ENCODE measurements at regions not wholly inside any gene's neighbourhood (a gene's known extent, or its start where the extent isn't known, plus 50 kb on each side); places are given as distances from the start of the nearest gene placed in this dataset.
A peak's percentile ranks its signal among the peaks of the same experiment; 100 is the strongest.

GRCh38 chr13:109336730-109337129, 449.7 kb downstream of the IRS2 start:
- Histone ChIP-seq H3K36me3 (ENCODE audit: control insufficient read depth in 1 of 2, insufficient read depth in 2 of 2, low read length in 2 of 2) (no peaks in the 10 kb centered on the region), H3K27ac (ENCODE audit: low read depth, low read length) (no peak overlapping the region), H3K9ac (ENCODE audit: low read length) (no peak overlapping the region), H2AFZ (ENCODE audit: low read depth, low read length, poor library complexity, severe bottlenecking) (peak overlapping the region; percentile 50), H3K9me2 (ENCODE audit: insufficient read depth) (0 out of 2 replicates have a peak, but pooled peaks cover 3% of the 10 kb centered on the region), H3K27me3 (ENCODE audit: insufficient read depth, low read length) (no peaks in the 10 kb centered on the region), H4K20me1 (ENCODE audit: insufficient read depth) (no peaks in the 10 kb centered on the region), H3K4me3 (replicated peaks in 1 of 2; ENCODE audit: low read depth in 1 of 2, low read length in 2 of 2) (no peak overlapping the region), H3K9me3 (ENCODE audit: control insufficient read depth in 1 of 2, insufficient read depth in 1 of 2, low read depth in 1 of 2, low read length in 2 of 2) (no peaks in the 10 kb centered on the region), H3K79me2 (ENCODE audit: insufficient read depth, low read length) (no peaks in the 10 kb centered on the region), H3K4me2 (ENCODE audit: low read length) (no peak overlapping the region), H3K4me1 (ENCODE audit: control insufficient read depth in 1 of 2, insufficient read depth in 2 of 2, low read length in 2 of 2) (peaks cover 0 to 7% of the 10 kb centered on the region in 2 experiments; a peak in 1 of 4 replicates)
- no TSS peak for BruUV-seq (replicated peaks)
- ChIA-PET POLR2A (no interaction called here), CTCF (no interaction called here), RAD21 (ENCODE audit: low non-redundant PET in 1 of 2, low total read pairs in 2 of 2, uncharacterized antibody in 2 of 2, unreplicated experiment in 2 of 2) (no interaction called here)
- TF ChIP-seq RAD21 (IDR thresholded peaks at IDR 0.05; ENCODE audit: low read depth), result no peak
- TF ChIP-seq, protein P1, sequence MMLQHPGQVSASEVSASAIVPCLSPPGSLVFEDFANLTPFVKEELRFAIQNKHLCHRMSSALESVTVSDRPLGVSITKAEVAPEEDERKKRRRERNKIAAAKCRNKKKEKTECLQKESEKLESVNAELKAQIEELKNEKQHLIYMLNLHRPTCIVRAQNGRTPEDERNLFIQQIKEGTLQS (IDR thresholded peaks at IDR 0.05), result no peak
- TF ChIP-seq POLR2A (IDR thresholded peaks at IDR 0.05; ENCODE audit: borderline replicate concordance, extremely low read depth, insufficient read depth, insufficient read length), result no peak
- TF ChIP-seq ELF1 (IDR thresholded peaks at IDR 0.05; ENCODE audit: borderline replicate concordance, low read depth), result no peak
- TF ChIP-seq CEBPB (IDR thresholded peaks at IDR 0.05; ENCODE audit: low read depth), result no peak
- TF ChIP-seq ZNF274 (IDR thresholded peaks at IDR 0.05; ENCODE audit: low read depth, low read length), result no peak
- no peak for TF ChIP-seq ZBTB33 (IDR thresholded peaks at IDR 0.05; ENCODE audit: extremely low read depth, insufficient replicate concordance, low read length)
- TF ChIP-seq YY1 (IDR thresholded peaks at IDR 0.05; ENCODE audit: extremely low read depth, insufficient replicate concordance, low read depth, low read length), result no peak
- intact Hi-C loops (cut with micrococcal nuclease), result no loop called here
- DNase-seq (ENCODE audit: low read depth, low spot score) (no peak), ATAC-seq (no peak; the same call in 1 of the 2 replicates)

Data from HCT116 (cell line).